Neural progenitor cell (in vitro differentiated cells): ENCODE measurements at regions not wholly inside any gene's neighbourhood (a gene's known extent, or its start where the extent isn't known, plus 50 kb on each side); places are given as distances from the start of the nearest gene placed in this dataset.

ENCODE experiments used
- EZH2phosphoT487 ChIP-seq: fragments of 200-600 bp; sonication (generic); IDR thresholded peaks from 2 replicates; pipeline ENCODE4 v1.6.1; 2017; ENCODE audit warnings: antibody characterized with exemption
- TF ChIP-seq, protein P1 (sequence below): fragments of 200-600 bp; sonication (generic); IDR thresholded peaks from 2 replicates; pipeline ENCODE4 v1.5.1; 2017; ENCODE audit warnings: antibody characterized with exemption, mild to moderate bottlenecking

DNA sequence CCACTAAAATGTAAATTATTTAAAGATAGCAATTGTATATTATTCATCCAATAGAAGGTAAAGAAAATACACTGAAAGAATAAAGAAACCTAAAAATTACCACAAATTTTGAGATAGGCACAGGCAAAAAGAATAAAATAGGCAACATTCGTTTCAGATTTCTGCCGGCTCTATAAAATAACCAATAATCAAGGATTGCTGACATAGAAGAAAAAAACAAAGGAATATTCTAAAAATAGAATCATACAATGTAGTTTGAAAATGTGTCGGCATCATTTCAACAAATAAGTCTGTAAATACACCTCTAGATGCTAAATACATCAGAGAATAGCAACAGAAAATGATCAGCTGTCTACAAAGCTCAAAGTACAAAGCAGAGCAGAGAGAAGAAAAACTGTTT lies 973.3 kb downstream of the EPHA7 start:
- TF ChIP-seq, protein P1, sequence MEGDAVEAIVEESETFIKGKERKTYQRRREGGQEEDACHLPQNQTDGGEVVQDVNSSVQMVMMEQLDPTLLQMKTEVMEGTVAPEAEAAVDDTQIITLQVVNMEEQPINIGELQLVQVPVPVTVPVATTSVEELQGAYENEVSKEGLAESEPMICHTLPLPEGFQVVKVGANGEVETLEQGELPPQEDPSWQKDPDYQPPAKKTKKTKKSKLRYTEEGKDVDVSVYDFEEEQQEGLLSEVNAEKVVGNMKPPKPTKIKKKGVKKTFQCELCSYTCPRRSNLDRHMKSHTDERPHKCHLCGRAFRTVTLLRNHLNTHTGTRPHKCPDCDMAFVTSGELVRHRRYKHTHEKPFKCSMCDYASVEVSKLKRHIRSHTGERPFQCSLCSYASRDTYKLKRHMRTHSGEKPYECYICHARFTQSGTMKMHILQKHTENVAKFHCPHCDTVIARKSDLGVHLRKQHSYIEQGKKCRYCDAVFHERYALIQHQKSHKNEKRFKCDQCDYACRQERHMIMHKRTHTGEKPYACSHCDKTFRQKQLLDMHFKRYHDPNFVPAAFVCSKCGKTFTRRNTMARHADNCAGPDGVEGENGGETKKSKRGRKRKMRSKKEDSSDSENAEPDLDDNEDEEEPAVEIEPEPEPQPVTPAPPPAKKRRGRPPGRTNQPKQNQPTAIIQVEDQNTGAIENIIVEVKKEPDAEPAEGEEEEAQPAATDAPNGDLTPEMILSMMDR = no peak
- TF ChIP-seq EZH2phosphoT487 = no peak
